A549 (cell line): ENCODE measurements at regions not wholly inside any gene's neighbourhood (a gene's known extent, or its start where the extent isn't known, plus 50 kb on each side); places are given as distances from the start of the nearest gene placed in this dataset.

ENCODE experiments used
- ATAC-seq, 2 experiments: fragments of 200-7000 bp in 1 of 2; fragments of >200 bp in 1 of 2; cut with Nextera tagmentation in 1 of 2; cut with Tn5 transposase in 1 of 2; 3 replicates each; pipeline versions ENCODE4 v1.8.0 to v1.9.1; 2018 to 2020; ENCODE audit warnings: mild to moderate bottlenecking in 1 of 2, moderate library complexity in 1 of 2
- CTCF ChIA-PET: fragments of 300-600 bp; sonication (Branson Sonifier 250); formaldehyde crosslinking; extraction: SDS; loops from one replicate; lab custom pipeline; 2021; ENCODE audit warnings: antibody characterized with exemption, inconsistent platforms; lab: Yijun Ruan, JAX
- POLR2A ChIA-PET: fragments of 350-600 bp; formaldehyde crosslinking; extraction: SDS; loops from one replicate; lab custom pipeline; 2021; ENCODE audit warnings: antibody characterized with exemption, inconsistent platforms; lab: Yijun Ruan, JAX
- DNase-seq, 2 experiments: peaks; one replicate each; pipeline versions ENCODE4 v3.0.0 to v3.0.0-alpha.2; 2011 to 2016; ENCODE audit warnings: low read depth in 1 of 2, low spot score in 1 of 2
- FAIRE-seq: peaks from 2 replicates; lab custom pipeline; 2011; peaks lifted over from hg19 to GRCh38; lab: Jason Lieb, UNC
- H3K27ac ChIP-seq, 2 experiments: fragments of >200 bp; sonication (Bioruptor Twin); formaldehyde crosslinking; 3 replicates each; pipeline ENCODE4 v1.5.1; 2016 to 2017
- H3K4me1 ChIP-seq: fragments of >200 bp; sonication (Bioruptor Twin); formaldehyde crosslinking; 3 replicates; pipeline ENCODE4 v1.6.1; 2016
- H3K4me2 ChIP-seq: fragments of >200 bp; sonication (Bioruptor Twin); formaldehyde crosslinking; 3 replicates; pipeline ENCODE4 v1.6.1; 2016
- H3K4me3 ChIP-seq: fragments of >200 bp; sonication (Bioruptor Twin); formaldehyde crosslinking; 3 replicates; pipeline ENCODE4 v1.5.1; 2016
- H3K9me3 ChIP-seq: fragments of >200 bp; sonication (Bioruptor Twin); formaldehyde crosslinking; 3 replicates; pipeline ENCODE4 v1.6.1; 2016
- BHLHE40 ChIP-seq: IDR thresholded peaks from 2 replicates; pipeline ENCODE4 v1.6.1; 2012; ENCODE audit warnings: low read depth, low read length, inconsistent platforms
- CBX2 ChIP-seq: fragments of 200-600 bp; sonication (generic); IDR thresholded peaks from 2 replicates; pipeline ENCODE4 v1.6.1; 2016; ENCODE audit warnings: low read depth, mild to moderate bottlenecking, borderline replicate concordance
- CHD2 ChIP-seq: fragments of 150-350 bp; IDR thresholded peaks from 2 replicates; pipeline ENCODE4 v1.6.1; 2014; ENCODE audit warnings: low read length; ENCODE audit not compliant: partially characterized antibody
- CHD4 ChIP-seq: fragments of 200-600 bp; sonication (generic); IDR thresholded peaks from 2 replicates; pipeline ENCODE4 v1.6.1; 2016; ENCODE audit warnings: antibody characterized with exemption, mild to moderate bottlenecking, borderline replicate concordance
- EP300 ChIP-seq, 2 experiments: fragments of >200 bp; sonication (Bioruptor Twin); formaldehyde crosslinking; IDR thresholded peaks; 2 replicates in 1 of 2; 3 replicates in 1 of 2; pipeline ENCODE4 v1.6.1; 2016 to 2017
- FOSL2 ChIP-seq, 2 experiments: fragments of 450-650 bp in 1 of 2; fragments of >200 bp in 1 of 2; sonication (Bioruptor Twin) in 1 of 2; formaldehyde crosslinking; IDR thresholded peaks; 2 replicates each; pipeline versions ENCODE4 v1.5.0 to v1.6.1; 2016 to 2020; ENCODE audit warnings: mild to moderate bottlenecking in 1 of 2, moderate library complexity in 1 of 2
- FOXS1 ChIP-seq: fragments of 250-450 bp; sonication (Bioruptor Pico); IDR thresholded peaks from 2 replicates; pipeline ENCODE4 v1.5.0; 2020; ENCODE audit warnings: mild to moderate bottlenecking, moderate library complexity
- HDAC2 ChIP-seq: fragments of 200-600 bp; sonication (generic); IDR thresholded peaks from 2 replicates; pipeline ENCODE4 v1.6.1; 2016
- HOXB13 ChIP-seq: fragments of 250-450 bp; sonication (Bioruptor Pico); IDR thresholded peaks from 2 replicates; pipeline ENCODE4 v1.5.0; 2020; ENCODE audit warnings: low read depth, mild to moderate bottlenecking, moderate library complexity
- JUN ChIP-seq, 2 experiments: fragments of >200 bp; sonication (Bioruptor Twin); formaldehyde crosslinking; IDR thresholded peaks; 2 replicates in 1 of 2; 3 replicates in 1 of 2; pipeline ENCODE4 v1.6.1; 2016 to 2017
- JUNB ChIP-seq: fragments of >200 bp; sonication (Bioruptor Twin); formaldehyde crosslinking; IDR thresholded peaks from 2 replicates; pipeline ENCODE4 v1.6.1; 2016
- KDM1A ChIP-seq: fragments of 200-600 bp; sonication (generic); IDR thresholded peaks from 2 replicates; pipeline ENCODE4 v1.6.1; 2016; ENCODE audit warnings: low read depth, mild to moderate bottlenecking
- KDM5A ChIP-seq: fragments of 200-600 bp; sonication (generic); IDR thresholded peaks from 2 replicates; pipeline ENCODE4 v1.6.1; 2016; ENCODE audit warnings: antibody characterized with exemption, mild to moderate bottlenecking
- MAFK ChIP-seq: fragments of 450-650 bp; IDR thresholded peaks from 2 replicates; pipeline ENCODE4 v1.6.1; 2014; ENCODE audit not compliant: partially characterized antibody
- PHF8 ChIP-seq: fragments of 200-600 bp; sonication (generic); IDR thresholded peaks from 2 replicates; pipeline ENCODE4 v1.6.1; 2016; ENCODE audit warnings: low read depth, mild to moderate bottlenecking, antibody characterized with exemption, moderate library complexity, borderline replicate concordance
- POLR2A ChIP-seq: IDR thresholded peaks from 2 replicates; pipeline ENCODE4 v1.6.1; 2012; ENCODE audit warnings: mild to moderate bottlenecking, low read length
- RCOR1 ChIP-seq: fragments of 150-350 bp; IDR thresholded peaks from 2 replicates; pipeline ENCODE4 v1.6.1; 2014; ENCODE audit warnings: antibody characterized with exemption, low read length, low read depth
- RNF2 ChIP-seq: fragments of 200-600 bp; sonication (generic); IDR thresholded peaks from 2 replicates; pipeline ENCODE4 v1.6.1; 2016; ENCODE audit warnings: low read depth, mild to moderate bottlenecking, antibody characterized with exemption, moderate library complexity, borderline replicate concordance
- SREBF2 ChIP-seq: fragments of 450-650 bp; IDR thresholded peaks from 2 replicates; pipeline ENCODE4 v1.6.1; 2014; ENCODE audit warnings: mild to moderate bottlenecking, moderate library complexity
- TP53 ChIP-seq: fragments of 250-450 bp; sonication (Bioruptor Pico); IDR thresholded peaks from 2 replicates; pipeline ENCODE4 v1.5.0; 2021; ENCODE audit warnings: mild to moderate bottlenecking, moderate library complexity
- ZNF302 ChIP-seq: fragments of 250-450 bp; sonication (Bioruptor Pico); IDR thresholded peaks from 2 replicates; pipeline ENCODE4 v1.9.0; 2021; ENCODE audit warnings: inconsistent platforms, mild to moderate bottlenecking, moderate library complexity
- WGBS: methylation state at CpG from one replicate; pipeline ENCODE4 v1.1.6; 2017; ENCODE audit errors: missing lambda C conversion rate; 5-methylcytosine and 5-hydroxymethylcytosine counted together
- TF ChIP-seq, protein P1 (sequence below): fragments of 450-650 bp; IDR thresholded peaks from 2 replicates; pipeline ENCODE4 v1.6.1; 2014; ENCODE audit warnings: antibody characterized with exemption
- TF ChIP-seq, protein P2 (sequence below): fragments of 250-450 bp; sonication (Bioruptor Pico); IDR thresholded peaks from 2 replicates; pipeline ENCODE4 v1.5.0; 2021; ENCODE audit warnings: mild to moderate bottlenecking, moderate library complexity, borderline replicate concordance

DNA sequence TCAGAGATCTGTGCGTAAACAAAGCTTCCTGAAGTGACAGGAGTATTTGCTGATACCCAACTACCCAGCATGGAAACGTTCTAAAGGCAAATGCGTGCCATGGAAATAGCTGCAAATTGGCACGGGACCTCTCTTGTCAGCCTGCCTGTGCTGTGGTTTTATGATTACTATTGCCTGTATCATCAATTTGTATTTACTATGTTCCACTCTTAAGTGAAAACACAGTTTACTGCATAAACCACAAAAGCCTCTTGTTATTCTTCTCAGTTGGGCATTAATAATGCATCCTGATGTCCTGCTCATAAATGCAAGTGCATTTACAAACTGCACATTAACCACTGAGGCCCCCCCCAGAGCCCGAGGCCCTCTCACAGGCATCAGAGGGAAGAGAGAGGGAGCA lies 196.6 kb upstream of the SLC35G4 start:
- no peak overlapping the region for H3K27ac ChIP-seq
- H3K4me3 ChIP-seq: no peak overlapping the region
- no peak for ATAC-seq
- WGBS: 51% methylated on average over 5 of the region's 5 CpGs
- no peak for TF ChIP-seq SREBF2
- CTCF ChIA-PET: no interaction called here
- no peaks in the 10 kb centered on the region for H3K4me1 ChIP-seq
- POLR2A ChIA-PET: no interaction called here
- DNase-seq: no peak
- no peak overlapping the region for H3K4me2 ChIP-seq
- no peak for FAIRE-seq
- no peaks in the 10 kb centered on the region for H3K9me3 ChIP-seq

DNA sequence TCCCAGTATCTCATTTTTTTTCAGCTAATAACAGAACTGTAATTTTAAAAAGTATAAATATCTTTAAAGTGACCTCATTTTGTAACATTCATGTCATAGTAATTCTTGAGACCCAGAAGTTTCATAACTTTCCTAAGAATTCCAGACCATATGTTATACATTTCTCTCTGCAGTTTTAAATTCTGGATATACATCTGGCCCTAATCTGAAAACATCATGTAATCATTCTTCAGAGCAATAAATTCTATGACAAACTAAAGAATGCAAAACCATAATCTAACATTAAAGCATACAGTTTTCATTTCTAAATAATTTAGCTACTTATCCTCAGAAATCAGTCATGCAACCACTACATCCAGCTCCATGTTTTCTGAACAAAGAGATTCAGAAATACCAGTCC lies 198.3 kb upstream of the SLC35G4 start:
- CTCF ChIA-PET: interaction anchor here (1.0 to 1.3 kb wide), 2 partner anchors 101 to 527 kb away, joined by 3 read pairs; no protein-coding TSS in a partner anchor
- ATAC-seq: no peak
- no peak for TF ChIP-seq KDM1A
- TF ChIP-seq SREBF2: no peak
- TF ChIP-seq, all 56 proteins: peak for 0
- Histone ChIP-seq H3K4me2 (no peak overlapping the region), H3K4me1 (no peaks in the 10 kb centered on the region), H3K9me3 (no peaks in the 10 kb centered on the region), H3K27ac (no peak overlapping the region), H3K4me3 (no peak overlapping the region)
- DNase-seq (no peak), FAIRE-seq (no peak)
- POLR2A ChIA-PET: no interaction called here

DNA sequence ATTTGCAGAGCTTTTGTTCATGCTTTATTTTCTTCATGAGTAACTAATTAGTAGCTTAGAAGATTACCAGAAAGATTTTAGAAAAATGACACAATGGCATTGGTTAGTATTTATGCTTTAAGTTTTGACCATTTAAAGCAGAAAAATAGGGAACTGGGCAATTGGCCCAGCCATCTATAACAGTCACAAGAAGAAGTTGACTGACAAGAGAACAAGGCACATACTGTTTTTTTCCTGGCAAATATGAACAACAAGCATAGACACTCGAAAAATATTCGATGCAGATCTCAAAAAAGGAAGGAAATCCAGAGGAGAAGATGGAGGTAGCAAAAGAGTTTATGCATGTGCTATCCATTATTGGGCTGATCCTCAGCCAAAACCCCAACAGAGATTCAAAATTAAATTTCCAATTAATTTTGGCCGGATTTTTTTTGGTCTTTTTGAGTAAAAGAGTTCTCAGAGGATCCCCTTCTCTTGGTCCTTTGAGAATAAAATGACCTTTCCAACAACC lies 200.8 kb upstream of the SLC35G4 start:
- H3K4me3 ChIP-seq: no peak overlapping the region
- POLR2A ChIA-PET: no interaction called here
- ATAC-seq: no peak
- no peaks in the 10 kb centered on the region for H3K4me1 ChIP-seq
- H3K4me2 ChIP-seq: no peak overlapping the region
- TF ChIP-seq FOXS1 (CRISPR knock-in tag) (no peak), ZNF302 (CRISPR knock-in tag) (no peak), KDM5A (no peak)
- CTCF ChIA-PET: no interaction called here
- no peak for FAIRE-seq
- WGBS: 8% methylated on average over 3 of the region's 3 CpGs
- DNase-seq: no peak
- no peak overlapping the region for H3K27ac ChIP-seq
- H3K9me3 ChIP-seq: no peaks in the 10 kb centered on the region

DNA sequence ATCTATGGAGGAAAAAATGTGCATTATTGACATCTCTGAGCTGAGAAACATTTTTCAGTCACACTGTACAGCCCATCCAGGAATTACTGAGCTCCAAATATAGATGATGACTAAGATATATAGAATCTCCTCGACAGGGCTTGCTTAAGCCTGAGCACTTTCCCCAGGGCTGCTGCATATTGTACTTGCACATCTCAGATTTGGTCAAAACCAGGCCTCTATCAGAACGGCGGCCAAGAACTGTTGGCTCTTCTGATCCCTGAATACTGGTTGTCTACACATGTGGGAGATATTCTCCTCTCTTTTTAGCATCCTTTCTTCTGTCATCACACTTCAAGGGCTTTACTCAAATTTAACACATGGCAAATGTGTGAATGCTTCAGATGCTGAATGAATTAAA lies 201.5 kb upstream of the SLC35G4 start:
- DNase-seq (no peak), FAIRE-seq (no peak), ATAC-seq (no peak)
- no peaks in the 10 kb centered on the region for H3K4me1 ChIP-seq
- H3K4me3 ChIP-seq: no peak overlapping the region
- 69% methylated on average over 3 of the region's 3 CpGs for WGBS
- POLR2A ChIA-PET: no interaction called here
- CTCF ChIA-PET: interaction anchor here (1.0 to 1.2 kb wide), 2 partner anchors 9 to 16 kb away, joined by 3 to 5 read pairs; no protein-coding TSS in a partner anchor
- no peak for TF ChIP-seq TP53 (CRISPR knock-in tag)
- no peak for TF ChIP-seq MAFK
- no peak for TF ChIP-seq FOSL2 (IDR thresholded peaks at IDR 0.05)
- TF ChIP-seq FOSL2 (CRISPR knock-in tag; IDR thresholded peaks at IDR 0.05): no peak
- TF ChIP-seq HOXB13 (CRISPR knock-in tag): no peak
- no peak for TF ChIP-seq JUNB
- TF ChIP-seq HDAC2: no peak
- no peak for TF ChIP-seq JUN (IDR thresholded peaks at IDR 0.05)
- TF ChIP-seq, protein P1, sequence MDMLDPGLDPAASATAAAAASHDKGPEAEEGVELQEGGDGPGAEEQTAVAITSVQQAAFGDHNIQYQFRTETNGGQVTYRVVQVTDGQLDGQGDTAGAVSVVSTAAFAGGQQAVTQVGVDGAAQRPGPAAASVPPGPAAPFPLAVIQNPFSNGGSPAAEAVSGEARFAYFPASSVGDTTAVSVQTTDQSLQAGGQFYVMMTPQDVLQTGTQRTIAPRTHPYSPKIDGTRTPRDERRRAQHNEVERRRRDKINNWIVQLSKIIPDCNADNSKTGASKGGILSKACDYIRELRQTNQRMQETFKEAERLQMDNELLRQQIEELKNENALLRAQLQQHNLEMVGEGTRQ: no peak
- no peak for TF ChIP-seq RCOR1
- TF ChIP-seq POLR2A: no peak
- no peak for TF ChIP-seq CHD4
- TF ChIP-seq PHF8: no peak
- no peak for TF ChIP-seq CHD2
- TF ChIP-seq, protein P2, sequence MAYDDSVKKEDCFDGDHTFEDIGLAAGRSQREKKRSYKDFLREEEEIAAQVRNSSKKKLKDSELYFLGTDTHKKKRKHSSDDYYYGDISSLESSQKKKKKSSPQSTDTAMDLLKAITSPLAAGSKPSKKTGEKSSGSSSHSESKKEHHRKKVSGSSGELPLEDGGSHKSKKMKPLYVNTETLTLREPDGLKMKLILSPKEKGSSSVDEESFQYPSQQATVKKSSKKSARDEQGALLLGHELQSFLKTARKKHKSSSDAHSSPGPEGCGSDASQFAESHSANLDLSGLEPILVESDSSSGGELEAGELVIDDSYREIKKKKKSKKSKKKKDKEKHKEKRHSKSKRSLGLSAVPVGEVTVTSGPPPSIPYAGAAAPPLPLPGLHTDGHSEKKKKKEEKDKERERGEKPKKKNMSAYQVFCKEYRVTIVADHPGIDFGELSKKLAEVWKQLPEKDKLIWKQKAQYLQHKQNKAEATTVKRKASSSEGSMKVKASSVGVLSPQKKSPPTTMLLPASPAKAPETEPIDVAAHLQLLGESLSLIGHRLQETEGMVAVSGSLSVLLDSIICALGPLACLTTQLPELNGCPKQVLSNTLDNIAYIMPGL: no peak
- TF ChIP-seq RNF2: no peak
- no peak for TF ChIP-seq BHLHE40
- no peak for TF ChIP-seq EP300 (IDR thresholded peaks at IDR 0.05)
- TF ChIP-seq KDM5A: no peak
- TF ChIP-seq CBX2: no peak
- H3K4me2 ChIP-seq: no peak overlapping the region
- no peaks in the 10 kb centered on the region for H3K9me3 ChIP-seq
- H3K27ac ChIP-seq: no peak overlapping the region
